Inferior parietal cortex (tissue), 1 donor: ENCODE measurements at regions not wholly inside any gene's neighbourhood (a gene's known extent, or its start where the extent isn't known, plus 50 kb on each side); places are given as distances from the start of the nearest gene placed in this dataset.

ENCODE experiments used
- DNase-seq: peaks from one replicate; pipeline ENCODE4 v3.0.0-alpha.2; 2016; ENCODE audit errors: extremely low spot score

GRCh38 chr11:111095327-111095726 lies 150.2 kb upstream of the POU2AF2 start:
- DNase-seq, result no peak

- no peak for DNase-seq
These were observed 152.5 kb upstream of the POU2AF2 start for GRCh38 chr11:111093061-111093460.

- no peak for DNase-seq
These were observed 154.1 kb upstream of the POU2AF2 start for GRCh38 chr11:111091321-111091938.

GRCh38 chr11:111089759-111090158 lies 155.8 kb upstream of the POU2AF2 start:
- DNase-seq, result no peak

- DNase-seq, result no peak
These were observed 156.6 kb upstream of the POU2AF2 start for GRCh38 chr11:111088847-111089355.

GRCh38 chr11:111086058-111086457 lies 159.5 kb upstream of the POU2AF2 start:
- DNase-seq, result no peak

GRCh38 chr11:111082664-111083063 lies 162.9 kb upstream of the POU2AF2 start:
- DNase-seq, result no peak

GRCh38 chr11:111081021-111081511 lies 164.5 kb upstream of the POU2AF2 start:
- peak; percentile 53 for DNase-seq

- no peak for DNase-seq
These were observed 167.8 kb upstream of the POU2AF2 start for GRCh38 chr11:111077530-111078322.

- no peak for DNase-seq
These were observed 176.5 kb upstream of the POU2AF2 start for GRCh38 chr11:111069066-111069465.

GRCh38 chr11:111067994-111068393 lies 177.5 kb upstream of the POU2AF2 start:
- no peak for DNase-seq

GRCh38 chr11:111066846-111067245 lies 178.7 kb upstream of the POU2AF2 start:
- no peak for DNase-seq

GRCh38 chr11:111063726-111064517 lies 181.6 kb upstream of the POU2AF2 start:
- DNase-seq, result peak; percentile 31

GRCh38 chr11:111062420-111062819 lies 183.1 kb upstream of the POU2AF2 start:
- no peak for DNase-seq

GRCh38 chr11:111059726-111060125 lies 185.8 kb upstream of the POU2AF2 start:
- no peak for DNase-seq

- no peak for DNase-seq
These were observed 196.4 kb upstream of the POU2AF2 start for GRCh38 chr11:111049131-111049530.

GRCh38 chr11:111047374-111047773 lies 198.2 kb upstream of the POU2AF2 start:
- no peak for DNase-seq

- no peak for DNase-seq
These were observed 199.2 kb upstream of the POU2AF2 start for GRCh38 chr11:111046291-111046690.

- no peak for DNase-seq
These were observed 199.7 kb upstream of the POU2AF2 start for GRCh38 chr11:111045874-111046273.

GRCh38 chr11:111045407-111045803 lies 200.1 kb upstream of the POU2AF2 start:
- no peak for DNase-seq

GRCh38 chr11:111044751-111045406 lies 200.6 kb upstream of the POU2AF2 start:
- no peak for DNase-seq

GRCh38 chr11:111039982-111040381 lies 205.5 kb upstream of the POU2AF2 start:
- DNase-seq, result no peak
